Stimulated activated CD8-positive, alpha-beta memory T cell treated with anti-CD3 and anti-CD28 coated beads, Interleukin-15, amount 100 ng/mL, for 48 hours (primary cell): ENCODE measurements at regions not wholly inside any gene's neighbourhood (a gene's known extent, or its start where the extent isn't known, plus 50 kb on each side); places are given as distances from the start of the nearest gene placed in this dataset.
"Not testable (repeated sequence)": the region's sequence is repeated elsewhere in the genome, so short reads cannot be mapped to it uniquely, and the experiment has no call there.

Experiments
- DNase-seq, 2 donors: peaks; one replicate each; pipeline ENCODE4 v3.0.0-alpha.2; 2020; ENCODE audit warnings: low read depth in 2 of 2

- no peak for DNase-seq
These were observed 525.3 kb upstream of the ADGRL4 start for GRCh38 chr1:79531790-79532189.

DNA sequence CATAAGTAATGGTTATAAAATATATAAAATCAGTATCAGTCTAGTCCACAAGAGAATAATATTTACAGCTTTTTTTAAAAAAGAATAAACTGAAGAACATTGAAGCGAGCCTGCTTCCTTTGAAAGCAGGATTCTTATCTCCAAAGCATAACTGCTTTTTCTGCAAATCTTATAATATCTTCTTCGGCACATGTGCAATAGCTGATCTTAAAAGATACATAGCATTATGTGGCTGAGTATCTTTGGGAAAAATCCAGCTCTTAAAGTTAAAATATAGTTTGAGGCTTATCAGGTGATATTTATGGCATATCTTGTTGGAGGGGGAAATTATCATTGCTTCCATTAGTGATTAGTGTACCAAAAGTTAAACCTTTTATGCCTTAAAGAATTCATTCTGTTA is 523.9 kb upstream of the ADGRL4 start:
- DNase-seq = no peak

DNA sequence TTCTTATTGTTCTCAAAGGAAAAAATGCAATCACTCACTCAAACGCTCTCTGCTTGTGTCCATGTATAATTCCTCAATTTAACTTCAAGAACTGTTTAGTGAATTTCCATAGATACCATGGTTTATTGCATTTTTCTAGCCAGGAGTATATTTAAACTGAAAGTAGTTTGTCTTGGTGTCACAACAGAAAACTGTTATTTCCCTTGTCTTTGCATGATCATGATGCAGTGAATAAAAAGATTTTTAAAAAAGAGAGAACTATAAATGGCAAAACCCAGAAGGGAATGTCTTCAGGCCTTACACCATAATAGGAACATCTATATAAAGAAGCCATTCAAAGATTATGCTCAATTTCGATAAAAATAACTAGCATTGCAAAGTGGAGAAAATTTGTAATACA is 523.5 kb upstream of the ADGRL4 start:
- DNase-seq = no peak

DNA sequence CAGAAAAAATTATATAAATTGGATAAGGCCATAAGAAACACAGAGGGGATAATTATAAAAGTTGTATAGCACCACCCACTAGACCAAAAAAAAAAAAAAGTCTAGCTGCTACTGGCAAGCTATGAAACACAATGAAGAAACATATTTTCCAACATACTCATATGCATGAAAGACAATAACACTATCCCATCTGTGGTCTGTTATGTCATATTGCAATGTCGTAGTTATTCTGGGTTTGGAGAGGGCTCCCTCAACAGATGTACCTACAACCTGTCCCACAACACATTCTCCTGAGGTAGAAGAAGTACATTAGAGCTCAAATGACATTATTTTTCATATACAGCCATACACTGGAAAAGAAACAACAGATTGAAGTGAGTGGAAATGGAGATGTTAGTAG is 517.6 kb upstream of the ADGRL4 start:
- no peak for DNase-seq

- DNase-seq = no peak
These were observed 512.7 kb upstream of the ADGRL4 start for GRCh38 chr1:79519084-79519760.

DNA sequence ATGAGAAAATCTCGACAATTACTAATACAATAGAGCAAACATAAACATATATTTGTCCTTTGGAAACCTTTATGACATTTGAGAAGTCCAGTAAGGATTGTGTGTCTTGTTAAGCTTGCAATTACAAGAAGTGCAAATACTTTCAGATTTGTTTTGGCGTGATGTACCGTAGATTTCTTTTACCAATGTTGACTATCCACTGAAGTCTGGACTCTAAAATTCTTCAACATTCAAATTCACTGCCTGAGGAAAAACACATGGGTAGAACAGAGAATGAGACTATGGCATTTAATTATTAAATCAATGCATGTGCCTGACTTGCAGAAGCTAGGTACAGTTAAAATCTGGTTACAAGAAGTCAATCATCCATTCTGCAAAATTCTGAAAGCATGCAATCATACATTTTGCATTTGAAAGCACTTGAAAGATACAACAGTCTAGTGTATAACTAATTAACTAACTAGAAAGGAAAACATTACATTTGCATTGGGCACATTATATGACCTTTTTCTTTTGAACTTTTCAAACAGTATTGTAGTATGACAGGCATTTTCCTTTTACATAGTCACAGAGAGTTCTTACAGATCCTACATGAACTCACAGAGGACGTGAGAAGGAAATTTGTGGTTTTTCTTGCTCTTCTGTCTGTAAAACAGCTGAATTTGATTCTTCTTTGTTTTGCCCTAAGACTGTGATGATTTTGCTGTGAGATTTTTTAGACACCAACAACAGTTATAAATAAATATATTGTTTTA is 511.1 kb upstream of the ADGRL4 start:
- no peak for DNase-seq

GRCh38 chr1:79507770-79508169 is 501.2 kb upstream of the ADGRL4 start:
- DNase-seq = no peak

DNA sequence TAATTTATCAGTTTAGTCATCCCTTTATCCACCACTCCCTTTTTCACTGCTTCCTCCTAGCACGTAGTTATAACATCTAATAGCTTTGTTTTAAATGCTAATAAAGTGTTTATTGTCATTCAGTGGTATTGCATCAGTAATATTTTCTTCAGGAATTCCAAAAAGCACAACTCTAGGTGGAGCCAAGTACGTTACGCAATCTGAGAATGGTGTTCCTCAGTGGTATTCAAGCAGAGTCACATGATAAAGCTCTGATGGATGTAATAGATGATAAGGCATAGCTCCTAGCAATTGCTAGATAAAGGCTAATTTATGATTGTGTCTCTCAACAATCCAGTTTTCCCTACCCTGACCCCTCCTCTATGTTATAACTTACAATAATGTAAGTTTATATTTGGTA is 494.6 kb upstream of the ADGRL4 start:
- DNase-seq = no peak

DNA sequence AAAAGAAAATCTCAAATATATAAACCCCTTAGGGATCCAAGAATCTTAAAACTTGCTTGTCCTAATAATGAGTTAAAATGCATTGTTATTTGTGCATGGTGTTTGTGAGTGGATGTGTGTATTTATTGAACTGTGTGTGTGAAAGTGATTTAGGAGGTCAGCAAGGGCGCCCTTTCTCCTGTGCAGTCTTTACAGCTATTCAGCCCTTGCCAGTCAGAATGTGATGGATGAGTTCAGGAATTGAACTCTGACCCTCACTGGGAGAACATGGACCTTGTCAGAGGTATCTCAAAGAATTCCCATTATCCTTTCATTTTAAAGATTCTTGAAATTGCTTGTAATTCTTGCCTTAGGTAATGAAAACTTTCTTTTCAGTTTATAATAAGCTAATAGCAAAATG is 493.0 kb upstream of the ADGRL4 start:
- DNase-seq = no peak

- DNase-seq = no peak
These were observed 490.8 kb upstream of the ADGRL4 start for GRCh38 chr1:79497193-79497773.

- no peak for DNase-seq
These were observed 489.6 kb upstream of the ADGRL4 start for GRCh38 chr1:79496129-79496528.

DNA sequence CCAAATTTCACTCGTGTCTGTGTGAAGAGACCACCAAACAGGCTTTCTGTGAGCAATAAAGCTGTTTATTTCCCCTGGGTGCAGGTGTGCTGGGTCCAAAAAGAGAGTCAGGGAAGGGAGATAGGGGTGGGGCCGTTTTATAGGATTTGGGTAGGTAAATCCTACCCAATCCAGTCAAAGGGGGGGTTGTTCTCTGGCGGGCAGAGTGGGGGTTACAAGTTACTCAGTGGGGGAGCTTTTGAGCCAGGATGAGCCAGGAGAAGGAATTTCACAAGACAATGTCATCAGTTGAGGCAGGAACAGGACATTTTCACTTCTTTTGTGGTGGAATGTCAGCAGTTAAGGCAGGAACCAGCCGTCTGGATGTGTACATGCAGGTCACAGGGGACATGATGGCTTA is 487.2 kb upstream of the ADGRL4 start:
- not testable (repeated sequence) for DNase-seq

GRCh38 chr1:79488572-79489121 is 482.1 kb upstream of the ADGRL4 start:
- not testable (repeated sequence) for DNase-seq

DNA sequence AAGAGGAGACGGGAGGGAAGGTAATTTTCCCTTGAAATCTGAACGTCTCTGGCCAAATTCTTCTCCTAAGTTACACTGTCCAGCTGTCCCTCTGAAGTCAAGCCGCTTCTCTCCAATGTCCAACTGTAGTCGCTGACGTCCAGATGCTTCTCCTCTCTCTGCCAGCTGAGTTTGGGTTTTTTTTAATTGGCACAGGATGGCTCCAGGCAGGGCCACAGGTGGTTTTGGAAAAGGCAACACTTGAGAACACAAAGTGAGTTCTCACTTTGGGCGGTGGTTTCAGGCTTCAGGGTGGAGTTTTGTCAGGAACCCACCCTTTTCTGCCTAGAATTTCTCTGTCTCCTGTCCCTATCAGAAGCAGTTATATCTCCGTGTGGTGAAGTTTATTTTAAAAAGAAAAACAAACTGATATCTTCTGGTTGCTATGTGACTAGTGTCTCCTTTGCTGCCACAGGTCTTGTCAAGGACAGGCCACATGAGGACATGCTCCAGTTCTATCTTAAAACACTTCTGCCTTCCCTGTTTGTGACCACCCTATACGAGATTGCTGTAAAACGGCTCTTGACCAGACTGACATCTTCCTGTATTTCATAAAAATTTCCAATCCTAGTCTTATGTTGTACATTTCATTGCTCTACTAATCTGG is 472.3 kb upstream of the ADGRL4 start:
- no peak for DNase-seq

- no peak for DNase-seq
These were observed 471.6 kb upstream of the ADGRL4 start for GRCh38 chr1:79478160-79478559.

GRCh38 chr1:79472067-79472656 is 465.6 kb upstream of the ADGRL4 start:
- DNase-seq = no peak

GRCh38 chr1:79469139-79469538 is 462.6 kb upstream of the ADGRL4 start:
- DNase-seq = no peak

- DNase-seq = no peak
These were observed 454.4 kb upstream of the ADGRL4 start for GRCh38 chr1:79460773-79461436.

GRCh38 chr1:79457562-79458224 is 451.2 kb upstream of the ADGRL4 start:
- DNase-seq = no peak

GRCh38 chr1:79448426-79448825 is 441.9 kb upstream of the ADGRL4 start:
- no peak for DNase-seq

DNA sequence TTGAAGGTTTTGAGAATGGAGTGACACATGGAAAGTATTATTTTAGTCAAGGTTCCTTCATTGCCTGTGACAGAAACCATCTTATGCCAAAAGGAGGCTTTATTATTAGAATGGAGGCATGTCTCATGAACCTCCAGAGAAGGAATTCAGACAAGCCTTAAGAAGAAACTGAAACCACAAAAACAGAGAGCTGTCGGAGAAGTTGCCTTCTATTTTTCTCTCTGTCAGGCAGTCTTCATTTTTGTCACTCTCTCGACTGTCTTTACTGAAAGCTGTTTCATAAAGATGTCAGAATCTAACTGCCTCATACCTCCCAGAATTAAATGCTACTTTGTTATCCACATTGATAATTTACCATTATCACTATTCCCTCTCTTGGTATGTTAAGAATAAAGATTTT is 434.7 kb upstream of the ADGRL4 start:
- DNase-seq = no peak
